ENCODE measurements at regions not wholly inside any gene's neighbourhood (a gene's known extent, or its start where the extent isn't known, plus 50 kb on each side); places are given as distances from the start of the nearest gene placed in this dataset.

- FAIRE-seq (no peak), DNase-seq (ENCODE audit: insufficient read length, low spot score) (no peak)
- no peak for TF ChIP-seq CTCF (IDR thresholded peaks at IDR 0.05; ENCODE audit: insufficient read depth, missing control alignments)
These were observed 55.2 kb upstream of the CBLN4 start for GRCh38 chr20:56060486-56060885.

- no peak for DNase-seq (ENCODE audit: insufficient read length, low spot score)
- TF ChIP-seq CTCF (IDR thresholded peaks at IDR 0.05; ENCODE audit: insufficient read depth, missing control alignments), result no peak
- FAIRE-seq, result no peak
These were observed 63.7 kb upstream of the CBLN4 start for GRCh38 chr20:56069016-56069415.

- DNase-seq (ENCODE audit: insufficient read length, low spot score), result no peak
- no peak for FAIRE-seq
- TF ChIP-seq CTCF (IDR thresholded peaks at IDR 0.05; ENCODE audit: insufficient read depth, missing control alignments), result no peak
These were observed 66.8 kb upstream of the CBLN4 start for GRCh38 chr20:56072165-56072564.

- no peak for TF ChIP-seq CTCF (IDR thresholded peaks at IDR 0.05; ENCODE audit: insufficient read depth, missing control alignments)
- DNase-seq (ENCODE audit: insufficient read length, low spot score) (no peak), FAIRE-seq (no peak)
These were observed 83.1 kb upstream of the CBLN4 start for GRCh38 chr20:56088375-56088774.

- no peak for TF ChIP-seq CTCF (IDR thresholded peaks at IDR 0.05; ENCODE audit: insufficient read depth, missing control alignments)
- DNase-seq (ENCODE audit: insufficient read length, low spot score) (no peak), FAIRE-seq (no peak)
These were observed 86.4 kb upstream of the CBLN4 start for GRCh38 chr20:56091628-56092234.

GRCh38 chr20:56094228-56094627 is 88.9 kb upstream of the CBLN4 start:
- FAIRE-seq, result no peak
- no peak for TF ChIP-seq CTCF (IDR thresholded peaks at IDR 0.05; ENCODE audit: insufficient read depth, missing control alignments)

GRCh38 chr20:56098981-56099500 is 93.7 kb upstream of the CBLN4 start:
- FAIRE-seq (no peak), DNase-seq (ENCODE audit: insufficient read length, low spot score) (no peak)
- TF ChIP-seq CTCF (IDR thresholded peaks at IDR 0.05; ENCODE audit: insufficient read depth, missing control alignments), result no peak

More at GRCh38 chr20:56094228-56094627, 88.9 kb upstream of the CBLN4 start:
- no peak for DNase-seq (ENCODE audit: insufficient read length, low spot score)
